GM12892 (cell line): ENCODE measurements at regions not wholly inside any gene's neighbourhood (a gene's known extent, or its start where the extent isn't known, plus 50 kb on each side); places are given as distances from the start of the nearest gene placed in this dataset.

ENCODE experiments used
- POLR2A ChIP-seq: IDR thresholded peaks from 2 replicates; pipeline ENCODE4 v1.6.1; 2011; ENCODE audit warnings: low read depth, low read length, control low read depth
- POLR2AphosphoS5 ChIP-seq: IDR thresholded peaks from 2 replicates; pipeline ENCODE4 v1.6.1; 2011; ENCODE audit warnings: low read depth, low read length, control low read depth

DNA sequence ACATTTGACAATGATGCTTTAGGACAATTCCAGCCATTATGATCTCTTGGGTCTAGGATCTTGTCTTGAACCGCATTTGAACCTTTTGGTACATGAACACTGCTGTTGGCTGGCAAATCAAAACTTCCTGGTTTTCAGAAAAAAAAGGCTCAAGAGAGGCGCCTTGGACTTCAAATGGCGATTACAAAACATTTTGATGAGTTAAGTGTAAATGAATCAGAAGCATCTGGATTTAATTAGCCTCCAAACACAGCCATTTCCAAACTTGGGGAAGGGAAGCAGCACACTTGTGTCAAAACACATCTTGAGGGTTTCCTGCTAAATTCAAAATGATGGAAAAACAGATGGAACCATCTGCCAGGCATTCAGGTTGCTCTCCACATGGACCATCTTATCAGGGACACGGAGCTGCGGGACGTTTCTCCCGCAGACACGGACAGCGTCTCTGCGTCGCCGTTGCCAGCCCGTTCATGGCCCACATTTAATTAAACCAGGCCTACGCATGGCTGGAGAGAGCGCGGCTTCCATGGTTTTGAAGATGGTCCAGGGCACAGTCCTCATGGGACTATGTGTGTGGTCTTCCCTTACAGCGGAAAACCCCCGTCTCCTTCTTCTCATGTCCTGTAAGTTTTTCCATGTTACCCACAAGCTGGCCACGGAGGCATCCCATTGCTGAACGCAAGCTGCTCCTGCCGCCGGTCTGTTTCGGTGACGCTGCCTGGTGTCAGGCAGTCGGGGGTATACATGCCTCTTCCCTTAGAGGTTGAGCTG, 55.8 kb upstream of the PTCH1 start:
- no peak for TF ChIP-seq POLR2A
- TF ChIP-seq POLR2AphosphoS5 = no peak
